SK-N-SH (cell line): ENCODE measurements at regions not wholly inside any gene's neighbourhood (a gene's known extent, or its start where the extent isn't known, plus 50 kb on each side); places are given as distances from the start of the nearest gene placed in this dataset.

Experiments used
- CTCF ChIA-PET: fragments of 300-600, 350-600 bp; formaldehyde crosslinking; extraction: SDS; loops from one replicate; lab custom pipeline; 2021; lab: Yijun Ruan, JAX
- POLR2A ChIA-PET: fragments of 350-600 bp; sonication (Branson Sonifier 250); formaldehyde crosslinking; extraction: SDS; loops from one replicate; lab custom pipeline; 2020; ENCODE audit warnings: antibody characterized with exemption, inconsistent platforms; lab: Yijun Ruan, JAX
- DNase-seq: peaks from one replicate; pipeline ENCODE4 v3.0.0; 2012
- H2AFZ ChIP-seq: fragments of 200-600 bp; sonication (generic); 2 replicates; pipeline ENCODE4 v1.8.1; 2016; ENCODE audit warnings: antibody characterized with exemption, mild to moderate bottlenecking, low read depth
- H3F3A ChIP-seq: fragments of 200-600 bp; sonication (generic); replicated peaks from 2 replicates; pipeline ENCODE3; 2016; ENCODE audit warnings: antibody characterized with exemption, mild to moderate bottlenecking; ENCODE audit not compliant: insufficient read depth
- H3K27ac ChIP-seq, 2 experiments: fragments of 200-500 bp in 1 of 2; fragments of 200-600 bp in 1 of 2; sonication (Bioruptor generic) in 1 of 2; sonication (generic), shearing (Covaris generic) in 1 of 2; 2 replicates each; pipeline versions ENCODE4 v1.5.1 to v1.6.1; 2014 to 2016; ENCODE audit warnings: low read depth in 2 of 2, inconsistent platforms in 1 of 2, low read length in 1 of 2, mild to moderate bottlenecking in 1 of 2, mixed read lengths in 1 of 2
- H3K27me3 ChIP-seq: fragments of 200-600 bp; sonication (generic), shearing (Covaris generic); 2 replicates; pipeline ENCODE4 v1.6.1; 2016; ENCODE audit warnings: mixed run types; ENCODE audit not compliant: insufficient read depth
- H3K36me3 ChIP-seq, 2 experiments: fragments of 200-500 bp in 1 of 2; fragments of 200-600 bp in 1 of 2; sonication (Bioruptor generic) in 1 of 2; sonication (generic) in 1 of 2; replicated peaks in 1 of 2; 2 replicates each; pipeline versions ENCODE3 to v1.5.1; 2014 to 2016; ENCODE audit warnings: low read length in 1 of 2, mild to moderate bottlenecking in 1 of 2; ENCODE audit not compliant: insufficient read depth in 2 of 2, control insufficient read depth in 1 of 2
- H3K4me1 ChIP-seq, 2 experiments: fragments of 200-500 bp in 1 of 2; fragments of 200-600 bp in 1 of 2; sonication (Bioruptor generic) in 1 of 2; sonication (generic), shearing (Covaris generic) in 1 of 2; 2 replicates each; pipeline versions ENCODE4 v1.5.1 to v1.6.1; 2014 to 2016; ENCODE audit warnings: low read depth in 1 of 2, low read length in 1 of 2, mixed run types in 1 of 2; ENCODE audit not compliant: insufficient read depth in 2 of 2, control insufficient read depth in 1 of 2
- H3K4me2 ChIP-seq: fragments of 200-600 bp; sonication (generic), shearing (Covaris generic); 2 replicates; pipeline ENCODE4 v1.6.1; 2017; ENCODE audit warnings: mixed run types
- H3K4me3 ChIP-seq, 2 experiments: fragments of 200-500 bp in 1 of 2; fragments of 200-600 bp in 1 of 2; sonication (Bioruptor generic) in 1 of 2; sonication (generic), shearing (Covaris generic) in 1 of 2; 2 replicates each; pipeline versions ENCODE4 v1.5.1 to v1.8.1; 2014 to 2016; ENCODE audit warnings: low read depth in 2 of 2, inconsistent platforms in 1 of 2, low read length in 1 of 2, mild to moderate bottlenecking in 1 of 2, mixed read lengths in 1 of 2, moderate library complexity in 1 of 2
- H3K79me2 ChIP-seq: fragments of 200-600 bp; sonication (generic); 2 replicates; pipeline ENCODE4 v1.8.1; 2017; ENCODE audit warnings: mild to moderate bottlenecking; ENCODE audit not compliant: insufficient read depth
- H3K9ac ChIP-seq: fragments of 200-600 bp; sonication (generic); 2 replicates; pipeline ENCODE4 v1.6.1; 2017; ENCODE audit warnings: mixed run types
- H3K9me2 ChIP-seq: fragments of 200-600 bp; sonication (generic); 2 replicates; pipeline ENCODE4 v1.6.1; 2017; ENCODE audit warnings: mixed run types
- H3K9me3 ChIP-seq: fragments of 200-600 bp; sonication (generic); 2 replicates; pipeline ENCODE4 v1.6.1; 2017; ENCODE audit warnings: mixed run types, mild to moderate bottlenecking, moderate library complexity
- H4K20me1 ChIP-seq: fragments of 200-600 bp; sonication (generic); 2 replicates; pipeline ENCODE4 v1.6.1; 2017; ENCODE audit warnings: mild to moderate bottlenecking, mixed run types; ENCODE audit not compliant: insufficient read depth
- EP300 ChIP-seq, 2 experiments: IDR thresholded peaks; 2 replicates each; pipeline versions ENCODE4 v1.4.0 to v1.6.1; 2012; ENCODE audit warnings: borderline replicate concordance in 1 of 2, low read depth in 1 of 2, low read length in 1 of 2
- EZH2phosphoT487 ChIP-seq: fragments of 200-600 bp; sonication (generic); IDR thresholded peaks from 2 replicates; pipeline ENCODE4 v1.6.1; 2017; ENCODE audit warnings: low read depth, mixed run types, mild to moderate bottlenecking, antibody characterized with exemption, moderate library complexity, borderline replicate concordance
- FOXJ3 ChIP-seq: sonication (generic); formaldehyde crosslinking; IDR thresholded peaks from 2 replicates; pipeline ENCODE4 v1.5.1; 2020; ENCODE audit warnings: mild to moderate bottlenecking, missing genetic modification reagents
- GATA2 ChIP-seq: sonication (generic); formaldehyde crosslinking; IDR thresholded peaks from 2 replicates; pipeline ENCODE4 v1.5.0; 2020; ENCODE audit warnings: mild to moderate bottlenecking, missing genetic modification reagents
- JUND ChIP-seq: IDR thresholded peaks from 2 replicates; pipeline ENCODE4 v1.4.0; 2012
- MXI1 ChIP-seq: IDR thresholded peaks from 2 replicates; pipeline ENCODE4 v1.6.1; 2012; ENCODE audit warnings: mild to moderate bottlenecking, low read depth, low read length, improper control_type of control experiment
- NFIC ChIP-seq: IDR thresholded peaks from 2 replicates; pipeline ENCODE4 v1.4.0; 2012; ENCODE audit warnings: borderline replicate concordance
- NRF1 ChIP-seq: IDR thresholded peaks from 2 replicates; pipeline ENCODE4 v1.6.1; 2012; ENCODE audit warnings: low read depth, mild to moderate bottlenecking, low read length
- RAD21 ChIP-seq: IDR thresholded peaks from 2 replicates; pipeline ENCODE4 v1.6.1; 2012; ENCODE audit warnings: mild to moderate bottlenecking, low read length
- SIN3A ChIP-seq: IDR thresholded peaks from 2 replicates; pipeline ENCODE4 v1.6.1; 2012; ENCODE audit warnings: low read depth, mild to moderate bottlenecking, low read length, moderate library complexity, borderline replicate concordance
- SMC3 ChIP-seq: IDR thresholded peaks from 2 replicates; pipeline ENCODE4 v1.6.1; 2012; ENCODE audit warnings: low read depth, low read length, improper control_type of control experiment
- TAF1 ChIP-seq: IDR thresholded peaks from 2 replicates; pipeline ENCODE4 v1.6.1; 2012; ENCODE audit warnings: low read depth, mild to moderate bottlenecking, low read length, moderate library complexity, borderline replicate concordance
- TCF12 ChIP-seq: IDR thresholded peaks from 2 replicates; pipeline ENCODE4 v1.4.0; 2012
- TEAD4 ChIP-seq: IDR thresholded peaks from 2 replicates; pipeline ENCODE4 v1.4.0; 2012; ENCODE audit warnings: mild to moderate bottlenecking, borderline replicate concordance; ENCODE audit not compliant: insufficient read depth
- YY1 ChIP-seq: IDR thresholded peaks from 2 replicates; pipeline ENCODE4 v1.4.0; 2012; ENCODE audit warnings: low read depth, mild to moderate bottlenecking
- WGBS: methylation state at CpG from one replicate; pipeline ENCODE4 v1.1.6; 2017; ENCODE audit warnings: low lambda C conversion rate; 5-methylcytosine and 5-hydroxymethylcytosine counted together
- TF ChIP-seq, protein P1 (sequence below): fragments of 150-350 bp; IDR thresholded peaks from 2 replicates; pipeline ENCODE4 v1.6.1; 2017; ENCODE audit warnings: antibody characterized with exemption, low read length, low read depth, borderline replicate concordance
- TF ChIP-seq, protein P2 (sequence below): fragments of 200-600 bp; sonication (generic); IDR thresholded peaks from 2 replicates; pipeline ENCODE4 v1.6.1; 2017; ENCODE audit warnings: antibody characterized with exemption, mild to moderate bottlenecking, moderate library complexity
- TF ChIP-seq, protein P3 (sequence below): IDR thresholded peaks from 2 replicates; pipeline ENCODE4 v1.4.0; 2012; ENCODE audit warnings: low read depth, borderline replicate concordance
- TF ChIP-seq, protein P4 (sequence below): IDR thresholded peaks from 2 replicates; pipeline ENCODE4 v1.4.0; 2012; ENCODE audit warnings: low read depth
- TF ChIP-seq, protein P5 (sequence below): IDR thresholded peaks from 2 replicates; pipeline ENCODE4; 2012

DNA sequence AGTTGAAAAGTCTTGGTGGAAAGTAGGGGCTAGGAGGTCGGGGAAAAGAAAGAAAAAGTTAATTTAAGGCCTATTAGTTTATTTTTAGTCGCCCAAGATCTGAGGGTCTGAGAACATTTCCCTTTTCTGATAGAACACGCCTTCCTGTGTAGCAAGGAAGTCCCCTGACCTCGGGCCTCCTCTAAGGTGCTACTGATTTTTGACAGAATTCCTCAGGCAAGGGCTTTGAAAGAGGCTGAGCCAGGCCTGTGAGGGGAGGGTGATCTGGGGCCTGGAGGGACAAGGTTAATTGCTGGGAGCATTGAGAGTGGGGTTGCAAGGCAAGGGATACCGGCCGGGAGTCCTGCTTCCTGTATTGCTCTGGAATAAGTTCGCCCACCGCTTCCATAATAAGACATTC is 131.4 kb upstream of the MYCN start:
- Histone ChIP-seq H3K4me3 (no peak overlapping the region), H3K27ac (no peak overlapping the region)
- no peak for TF ChIP-seq YY1
- no peak for TF ChIP-seq GATA2 (CRISPR knock-in tag)
- TF ChIP-seq, protein P1, sequence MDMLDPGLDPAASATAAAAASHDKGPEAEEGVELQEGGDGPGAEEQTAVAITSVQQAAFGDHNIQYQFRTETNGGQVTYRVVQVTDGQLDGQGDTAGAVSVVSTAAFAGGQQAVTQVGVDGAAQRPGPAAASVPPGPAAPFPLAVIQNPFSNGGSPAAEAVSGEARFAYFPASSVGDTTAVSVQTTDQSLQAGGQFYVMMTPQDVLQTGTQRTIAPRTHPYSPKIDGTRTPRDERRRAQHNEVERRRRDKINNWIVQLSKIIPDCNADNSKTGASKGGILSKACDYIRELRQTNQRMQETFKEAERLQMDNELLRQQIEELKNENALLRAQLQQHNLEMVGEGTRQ, result no peak
- TF ChIP-seq SMC3, result no peak
- no peak for TF ChIP-seq NRF1
- TF ChIP-seq, protein P2, sequence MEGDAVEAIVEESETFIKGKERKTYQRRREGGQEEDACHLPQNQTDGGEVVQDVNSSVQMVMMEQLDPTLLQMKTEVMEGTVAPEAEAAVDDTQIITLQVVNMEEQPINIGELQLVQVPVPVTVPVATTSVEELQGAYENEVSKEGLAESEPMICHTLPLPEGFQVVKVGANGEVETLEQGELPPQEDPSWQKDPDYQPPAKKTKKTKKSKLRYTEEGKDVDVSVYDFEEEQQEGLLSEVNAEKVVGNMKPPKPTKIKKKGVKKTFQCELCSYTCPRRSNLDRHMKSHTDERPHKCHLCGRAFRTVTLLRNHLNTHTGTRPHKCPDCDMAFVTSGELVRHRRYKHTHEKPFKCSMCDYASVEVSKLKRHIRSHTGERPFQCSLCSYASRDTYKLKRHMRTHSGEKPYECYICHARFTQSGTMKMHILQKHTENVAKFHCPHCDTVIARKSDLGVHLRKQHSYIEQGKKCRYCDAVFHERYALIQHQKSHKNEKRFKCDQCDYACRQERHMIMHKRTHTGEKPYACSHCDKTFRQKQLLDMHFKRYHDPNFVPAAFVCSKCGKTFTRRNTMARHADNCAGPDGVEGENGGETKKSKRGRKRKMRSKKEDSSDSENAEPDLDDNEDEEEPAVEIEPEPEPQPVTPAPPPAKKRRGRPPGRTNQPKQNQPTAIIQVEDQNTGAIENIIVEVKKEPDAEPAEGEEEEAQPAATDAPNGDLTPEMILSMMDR, result no peak
- TF ChIP-seq, protein P3, sequence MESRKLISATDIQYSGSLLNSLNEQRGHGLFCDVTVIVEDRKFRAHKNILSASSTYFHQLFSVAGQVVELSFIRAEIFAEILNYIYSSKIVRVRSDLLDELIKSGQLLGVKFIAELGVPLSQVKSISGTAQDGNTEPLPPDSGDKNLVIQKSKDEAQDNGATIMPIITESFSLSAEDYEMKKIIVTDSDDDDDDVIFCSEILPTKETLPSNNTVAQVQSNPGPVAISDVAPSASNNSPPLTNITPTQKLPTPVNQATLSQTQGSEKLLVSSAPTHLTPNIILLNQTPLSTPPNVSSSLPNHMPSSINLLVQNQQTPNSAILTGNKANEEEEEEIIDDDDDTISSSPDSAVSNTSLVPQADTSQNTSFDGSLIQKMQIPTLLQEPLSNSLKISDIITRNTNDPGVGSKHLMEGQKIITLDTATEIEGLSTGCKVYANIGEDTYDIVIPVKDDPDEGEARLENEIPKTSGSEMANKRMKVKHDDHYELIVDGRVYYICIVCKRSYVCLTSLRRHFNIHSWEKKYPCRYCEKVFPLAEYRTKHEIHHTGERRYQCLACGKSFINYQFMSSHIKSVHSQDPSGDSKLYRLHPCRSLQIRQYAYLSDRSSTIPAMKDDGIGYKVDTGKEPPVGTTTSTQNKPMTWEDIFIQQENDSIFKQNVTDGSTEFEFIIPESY, result no peak
- no peak for TF ChIP-seq FOXJ3 (CRISPR knock-in tag)
- TF ChIP-seq EZH2phosphoT487, result no peak
- TF ChIP-seq, protein P4, sequence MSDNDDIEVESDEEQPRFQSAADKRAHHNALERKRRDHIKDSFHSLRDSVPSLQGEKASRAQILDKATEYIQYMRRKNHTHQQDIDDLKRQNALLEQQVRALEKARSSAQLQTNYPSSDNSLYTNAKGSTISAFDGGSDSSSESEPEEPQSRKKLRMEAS, result no peak
- no peak for TF ChIP-seq TAF1
- no peak for TF ChIP-seq SIN3A
- TF ChIP-seq EP300 (IDR thresholded peaks at IDR 0.05; ENCODE audit: borderline replicate concordance in 1 of 2, low read depth in 1 of 2, low read length in 1 of 2), result no peak
- no peak for TF ChIP-seq MXI1
- TF ChIP-seq TEAD4, result no peak
- TF ChIP-seq, protein P5, sequence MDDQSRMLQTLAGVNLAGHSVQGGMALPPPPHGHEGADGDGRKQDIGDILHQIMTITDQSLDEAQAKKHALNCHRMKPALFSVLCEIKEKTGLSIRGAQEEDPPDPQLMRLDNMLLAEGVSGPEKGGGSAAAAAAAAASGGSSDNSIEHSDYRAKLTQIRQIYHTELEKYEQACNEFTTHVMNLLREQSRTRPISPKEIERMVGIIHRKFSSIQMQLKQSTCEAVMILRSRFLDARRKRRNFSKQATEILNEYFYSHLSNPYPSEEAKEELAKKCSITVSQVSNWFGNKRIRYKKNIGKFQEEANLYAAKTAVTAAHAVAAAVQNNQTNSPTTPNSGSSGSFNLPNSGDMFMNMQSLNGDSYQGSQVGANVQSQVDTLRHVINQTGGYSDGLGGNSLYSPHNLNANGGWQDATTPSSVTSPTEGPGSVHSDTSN, result no peak
- no peak for TF ChIP-seq RAD21
- TF ChIP-seq TCF12, result no peak
- TF ChIP-seq NFIC, result no peak
- no peak for TF ChIP-seq JUND
- TF ChIP-seq, all 33 proteins: peak for 0
- Histone ChIP-seq H3K4me2 (no peak overlapping the region), H3K79me2 (no peaks in the 10 kb centered on the region), H3K36me3 (no peaks in the 10 kb centered on the region), H3K9me2 (no peaks in the 10 kb centered on the region), H2AFZ (no peak overlapping the region), H3K27me3 (no peaks in the 10 kb centered on the region), H3F3A (no peaks in the 10 kb centered on the region), H3K4me1 (peaks cover 0 to 16% of the 10 kb centered on the region in 2 experiments; a peak in 1 of 4 replicates), H3K9me3 (no peaks in the 10 kb centered on the region), H3K9ac (no peak overlapping the region), H4K20me1 (no peaks in the 10 kb centered on the region)
- CTCF ChIA-PET, result interaction anchor here (0.8 to 1.3 kb wide), 2 partner anchors 11 to 12 kb away, joined by 4 to 5 read pairs; no protein-coding TSS in a partner anchor
- no peak for DNase-seq
- POLR2A ChIA-PET, result no interaction called here
- 59% methylated on average over 8 of the region's 8 CpGs for WGBS
